CD4-positive, alpha-beta T cell (primary cell): ENCODE measurements at regions not wholly inside any gene's neighbourhood (a gene's known extent, or its start where the extent isn't known, plus 50 kb on each side); places are given as distances from the start of the nearest gene placed in this dataset.
A peak's percentile ranks its signal among the peaks of the same experiment; 100 is the strongest.

Source experiments
- ATAC-seq: fragments of 200-7000 bp; cut with Tn5 transposase; one replicate; pipeline ENCODE4 v1.10.0; 2022; ENCODE audit warnings: mild to moderate bottlenecking; ENCODE audit not compliant: poor library complexity
- CTCF ChIA-PET: fragments of 350-600 bp; sonication (Branson Sonifier 250); formaldehyde crosslinking; loops from one replicate; lab custom pipeline; 2021; ENCODE audit warnings: antibody characterized with exemption, inconsistent platforms; lab: Charles Lee
- POLR2A ChIA-PET: fragments of 350-600 bp; sonication (Branson Sonifier 250); formaldehyde crosslinking; loops from one replicate; lab custom pipeline; 2021; ENCODE audit warnings: antibody characterized with exemption, inconsistent platforms; lab: Charles Lee
- DNase-seq, 14 experiments: peaks; one replicate each; pipeline ENCODE4 v3.0.0-alpha.2; 2013 to 2020; ENCODE audit warnings: mixed read lengths in 2 of 14
- H3K27ac ChIP-seq, 2 donors: one replicate each; pipeline versions ENCODE4 v1.5.1 to v1.7.0; 2013; ENCODE audit warnings: low read length in 2 of 2, low read depth in 1 of 2, mild to moderate bottlenecking in 1 of 2
- H3K27me3 ChIP-seq, 2 experiments: 1 replicate in 1 of 2; 2 replicates in 1 of 2; pipeline versions ENCODE4 v1.6.1 to v1.7.0; 2013; ENCODE audit warnings: low read length in 2 of 2, control low read depth in 1 of 2, mild to moderate bottlenecking in 1 of 2, moderate library complexity in 1 of 2; ENCODE audit not compliant: insufficient read depth in 2 of 2, control insufficient read depth in 1 of 2
- H3K36me3 ChIP-seq: one replicate; pipeline ENCODE4 v1.6.1; 2013; ENCODE audit warnings: low read length, control low read depth; ENCODE audit not compliant: insufficient read depth
- H3K4me1 ChIP-seq: one replicate; pipeline ENCODE4 v1.6.1; 2013; ENCODE audit warnings: low read length, control low read depth; ENCODE audit not compliant: insufficient read depth
- H3K4me3 ChIP-seq: one replicate; pipeline ENCODE4 v1.5.1; 2013; ENCODE audit warnings: mild to moderate bottlenecking, low read length, moderate library complexity
- H3K9me3 ChIP-seq, 2 experiments: 1 replicate in 1 of 2; 2 replicates in 1 of 2; pipeline versions ENCODE4 v1.6.1 to v1.7.0; 2013; ENCODE audit warnings: low read length in 2 of 2, mild to moderate bottlenecking in 2 of 2, control low read depth in 1 of 2, moderate library complexity in 1 of 2; ENCODE audit not compliant: control insufficient read depth in 1 of 2, insufficient read depth in 1 of 2
- H3K27ac Mint-ChIP-seq: one replicate; pipeline ENCODE4 v1.8.0; 2020; ENCODE audit warnings: mixed read lengths
- H3K27me3 Mint-ChIP-seq: one replicate; pipeline ENCODE4 v1.8.0; 2021; ENCODE audit warnings: mixed read lengths
- H3K36me3 Mint-ChIP-seq: one replicate; pipeline ENCODE4 v1.8.0; 2021; ENCODE audit warnings: low read depth, mixed read lengths
- H3K4me1 Mint-ChIP-seq: one replicate; pipeline ENCODE4 v1.8.0; 2021; ENCODE audit warnings: low read depth, mixed read lengths
- H3K4me3 Mint-ChIP-seq: one replicate; pipeline ENCODE4 v1.8.0; 2020; ENCODE audit warnings: mild to moderate bottlenecking, mixed read lengths
- H3K9me3 Mint-ChIP-seq: one replicate; pipeline ENCODE4 v1.8.0; 2020; ENCODE audit warnings: mixed read lengths
- CTCF ChIP-seq: fragments of 200-600 bp; IDR thresholded peaks from one replicate; pipeline ENCODE4 v1.8.0; 2022; ENCODE audit warnings: antibody characterized with exemption, mild to moderate bottlenecking
- intact Hi-C, 2 experiments: fragments of 100-400 bp; cut with DNase I in 1 of 2; cut with micrococcal nuclease in 1 of 2; formaldehyde crosslinking; loops; one replicate each; pipeline versions ENCODE4 v1.15.1 to v1.9.0; 2023 to 2025; cut with DNase I, micrococcal nuclease

GRCh38 chr1:47506053-47506452 lies 68.2 kb downstream of the FOXD2 start:
- intact Hi-C loops, result no loop called here
- H3K9me3 ChIP-seq, result peaks cover 0 to 7% of the 10 kb centered on the region in 2 experiments
- ChIA-PET POLR2A (no interaction called here), CTCF (no interaction called here)
- DNase-seq (no peak), ATAC-seq (no peak)
- peaks cover 11% of the 10 kb centered on the region for H3K4me1 ChIP-seq
- H3K4me3 Mint-ChIP-seq, result no peak overlapping the region
- no peak overlapping the region for H3K4me3 ChIP-seq
- TF ChIP-seq CTCF, result no peak
- H3K36me3 Mint-ChIP-seq, result no peaks in the 10 kb centered on the region
- no peak overlapping the region for H3K27ac Mint-ChIP-seq
- no peaks in the 10 kb centered on the region for H3K4me1 Mint-ChIP-seq
- peaks cover 85% of the 10 kb centered on the region for H3K27me3 Mint-ChIP-seq
- H3K9me3 Mint-ChIP-seq, result no peaks in the 10 kb centered on the region
- peaks cover 57 to 79% of the 10 kb centered on the region in 2 experiments for H3K27me3 ChIP-seq
- H3K36me3 ChIP-seq, result no peaks in the 10 kb centered on the region
- H3K27ac ChIP-seq, result no peak overlapping the region

DNA sequence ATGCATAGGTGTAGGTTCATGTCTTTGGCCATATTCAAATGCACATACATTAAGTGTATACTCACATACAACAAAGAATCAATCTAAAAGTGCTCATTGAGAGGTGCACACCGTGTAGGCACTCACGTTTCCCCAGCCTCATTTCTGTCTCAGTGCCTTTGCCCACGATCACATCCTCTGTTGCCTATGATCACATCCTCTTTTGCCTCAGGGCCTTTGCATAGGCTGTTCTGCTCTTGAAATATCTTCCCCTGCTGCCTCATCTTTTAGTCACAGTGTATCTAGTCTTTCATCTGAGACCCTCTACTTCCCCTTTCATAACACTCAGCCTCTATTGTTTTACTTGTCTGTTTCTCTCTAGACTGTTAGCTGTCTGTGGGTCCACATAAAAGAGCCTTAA lies 69.3 kb downstream of the FOXD2 start:
- peaks cover 65 to 82% of the 10 kb centered on the region in 2 experiments for H3K27me3 ChIP-seq
- Mint-ChIP-seq H3K9me3 (no peaks in the 10 kb centered on the region), H3K27me3 (peaks cover 84% of the 10 kb centered on the region), H3K4me3 (peak overlapping the region; percentile 31), H3K4me1 (no peaks in the 10 kb centered on the region), H3K27ac (no peak overlapping the region), H3K36me3 (no peaks in the 10 kb centered on the region)
- no peak for TF ChIP-seq CTCF
- H3K9me3 ChIP-seq, result peaks cover 0 to 7% of the 10 kb centered on the region in 2 experiments
- ChIA-PET POLR2A (no interaction called here), CTCF (no interaction called here)
- H3K4me1 ChIP-seq, result peaks cover 11% of the 10 kb centered on the region
- H3K36me3 ChIP-seq, result no peaks in the 10 kb centered on the region
- DNase-seq, result no peak
- H3K4me3 ChIP-seq, result no peak overlapping the region
- H3K27ac ChIP-seq, result no peak overlapping the region
- intact Hi-C loops, result no loop called here
- no peak for ATAC-seq

DNA sequence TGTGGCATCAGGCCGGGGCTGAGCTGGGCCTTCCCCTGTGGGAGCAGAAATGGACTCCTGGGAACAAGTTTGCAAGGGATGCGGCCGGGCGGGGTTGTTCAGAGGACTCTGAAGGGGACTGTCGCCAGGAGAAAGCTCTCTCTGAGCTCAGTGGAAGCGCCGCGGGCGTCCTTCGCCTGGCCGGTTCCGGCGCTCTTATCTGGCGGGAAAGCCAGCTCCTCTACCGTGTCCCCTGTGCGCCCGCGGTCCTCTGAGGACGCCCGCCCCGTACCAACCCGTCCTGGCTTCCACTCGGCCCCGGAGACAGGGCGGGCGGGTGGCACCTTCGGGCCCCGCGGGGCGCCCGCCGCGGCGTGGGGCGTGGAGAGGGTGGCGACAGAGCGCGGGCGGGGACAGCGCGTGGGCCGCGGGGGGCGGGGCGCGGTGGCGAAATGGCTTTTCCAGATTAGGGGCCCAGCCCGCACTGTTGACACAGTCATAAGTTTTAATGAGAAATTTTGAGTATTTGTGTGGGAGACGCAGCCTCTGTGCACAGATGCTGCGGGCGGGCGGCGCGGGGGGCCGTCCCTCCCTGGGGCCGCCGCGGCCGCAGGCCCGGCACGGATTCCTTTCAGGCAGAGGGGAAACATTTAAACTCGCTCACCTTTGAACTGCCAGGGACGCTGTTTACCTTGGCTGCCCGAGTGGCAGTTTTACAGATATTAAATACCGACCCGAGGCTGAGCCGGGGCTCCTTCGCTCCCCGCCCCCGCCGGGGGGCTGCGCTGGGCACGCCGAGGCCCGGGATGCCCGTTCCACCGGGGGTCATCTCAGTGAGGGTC lies 70.2 kb downstream of the FOXD2 start:
- Histone ChIP-seq H3K36me3 (no peaks in the 10 kb centered on the region), H3K4me1 (peaks cover 11% of the 10 kb centered on the region), H3K27me3 (peaks cover 64 to 83% of the 10 kb centered on the region in 2 experiments), H3K9me3 (peaks cover 0 to 7% of the 10 kb centered on the region in 2 experiments), H3K4me3 (peak overlapping the region; percentile 22), H3K27ac (no peak overlapping the region)
- peaks cover 85% of the 10 kb centered on the region for H3K27me3 Mint-ChIP-seq
- ChIA-PET CTCF (interaction anchor here (0.6 kb wide), 1 partner anchor 72 kb away, joined by 3 read pairs; no protein-coding TSS in a partner anchor), POLR2A (no interaction called here)
- no peaks in the 10 kb centered on the region for H3K36me3 Mint-ChIP-seq
- intact Hi-C loops, result no loop called here
- ATAC-seq (no peak), DNase-seq (peak in 3 of 14 experiments; percentile 1 to 10 (median 4))
- H3K4me1 Mint-ChIP-seq, result no peaks in the 10 kb centered on the region
- no peak overlapping the region for H3K27ac Mint-ChIP-seq
- peak overlapping the region; percentile 63 for H3K4me3 Mint-ChIP-seq
- TF ChIP-seq CTCF, result no peak
- no peaks in the 10 kb centered on the region for H3K9me3 Mint-ChIP-seq
